Endothelial cell of umbilical vein (primary cell): ENCODE measurements at regions not wholly inside any gene's neighbourhood (a gene's known extent, or its start where the extent isn't known, plus 50 kb on each side); places are given as distances from the start of the nearest gene placed in this dataset.

Experiments used
- CTCF ChIP-seq, 2 donors: IDR thresholded peaks; 1 replicate in 1 of 2; 2 replicates in 1 of 2; pipeline ENCODE4 v1.5.1; 2011; ENCODE audit warnings: low read length in 2 of 2, mild to moderate bottlenecking in 2 of 2, moderate library complexity in 2 of 2, control low read depth in 1 of 2, inconsistent platforms in 1 of 2, low read depth in 1 of 2; ENCODE audit not compliant: insufficient read depth in 1 of 2; ENCODE audit errors: extremely low read depth in 1 of 2
- EZH2 ChIP-seq: IDR thresholded peaks from 2 replicates; pipeline ENCODE4 v1.6.1; 2012; ENCODE audit warnings: borderline replicate concordance, low read depth, mild to moderate bottlenecking, moderate library complexity, low read length, inconsistent platforms; ENCODE audit not compliant: severe bottlenecking
- MYC ChIP-seq: IDR thresholded peaks from one replicate; pipeline ENCODE4 v1.6.1; 2011; ENCODE audit warnings: mild to moderate bottlenecking, low read depth, low read length
- POLR2A ChIP-seq: IDR thresholded peaks from 2 replicates; pipeline ENCODE4 v1.6.1; 2012; ENCODE audit warnings: low read depth, mild to moderate bottlenecking, control low read depth, low read length

- TF ChIP-seq EZH2 (no peak), CTCF (IDR thresholded peaks at IDR 0.05; ENCODE audit: extremely low read depth in 1 of 2, insufficient read depth in 1 of 2, low read depth in 1 of 2, low read length in 2 of 2) (no peak), MYC (no peak), POLR2A (no peak)
Observed at GRCh38 chr13:74623761-74624160, 489.6 kb upstream of the KLF12 start.
